WTC11 (cell line): ENCODE measurements at regions not wholly inside any gene's neighbourhood (a gene's known extent, or its start where the extent isn't known, plus 50 kb on each side); places are given as distances from the start of the nearest gene placed in this dataset.

ENCODE experiments used
- ATAC-seq: fragments of 200-7000 bp; cut with Tn5 transposase; 2 replicates; pipeline ENCODE4 v1.10.0; 2021; ENCODE audit warnings: mild to moderate bottlenecking, moderate library complexity
- CTCF ChIA-PET: fragments of 300-600 bp; sonication (Branson Sonifier 250); formaldehyde crosslinking; loops from one replicate; lab custom pipeline; 2021; ENCODE audit warnings: antibody characterized with exemption; lab: Charles Lee
- POLR2A ChIA-PET: fragments of 350-600 bp; sonication (Branson Sonifier 250); formaldehyde crosslinking; loops from one replicate; lab custom pipeline; 2021; ENCODE audit warnings: antibody characterized with exemption; lab: Charles Lee
- DNase-seq: peaks from one replicate; pipeline ENCODE4 v3.0.0; 2021; ENCODE audit warnings: low spot score
- H3K27ac Mint-ChIP-seq: 2 replicates; pipeline ENCODE4 v1.8.0; 2021; ENCODE audit warnings: mixed read lengths
- H3K27me3 Mint-ChIP-seq: 2 replicates; pipeline ENCODE4 v1.8.0; 2021; ENCODE audit warnings: low read depth, mild to moderate bottlenecking, moderate library complexity, mixed read lengths
- H3K36me3 Mint-ChIP-seq: 2 replicates; pipeline ENCODE4 v1.8.0; 2021; ENCODE audit warnings: mixed read lengths
- H3K4me1 Mint-ChIP-seq: 2 replicates; pipeline ENCODE4 v1.8.0; 2022; ENCODE audit warnings: mixed read lengths
- H3K4me3 Mint-ChIP-seq: 2 replicates; pipeline ENCODE4 v1.8.0; 2021; ENCODE audit warnings: mild to moderate bottlenecking, moderate library complexity, mixed read lengths
- H3K9me3 Mint-ChIP-seq: 2 replicates; pipeline ENCODE4 v1.8.0; 2021; ENCODE audit warnings: mixed read lengths
- ARID4B ChIP-seq: sonication (generic); formaldehyde crosslinking; IDR thresholded peaks from 2 replicates; pipeline ENCODE4 v1.8.0; 2023; ENCODE audit warnings: missing genetic modification reagents, mild to moderate bottlenecking, borderline replicate concordance
- ATF2 ChIP-seq: sonication (generic); formaldehyde crosslinking; IDR thresholded peaks from 2 replicates; pipeline ENCODE4 v1.8.1; 2022; ENCODE audit warnings: low read depth, missing genetic modification reagents, borderline replicate concordance
- CBFB ChIP-seq: sonication (generic); formaldehyde crosslinking; IDR thresholded peaks from 2 replicates; pipeline ENCODE4 v1.8.1; 2022; ENCODE audit warnings: mild to moderate bottlenecking, low read depth, missing genetic modification reagents
- CDX4 ChIP-seq: fragments of 250-450 bp; sonication (Bioruptor Pico); IDR thresholded peaks from 2 replicates; pipeline ENCODE4 v1.9.0; 2021; ENCODE audit warnings: moderate library complexity, mild to moderate bottlenecking, inconsistent platforms, borderline replicate concordance
- E2F4 ChIP-seq: sonication (generic); formaldehyde crosslinking; IDR thresholded peaks from 2 replicates; pipeline ENCODE4 v1.8.1; 2022; ENCODE audit warnings: low read depth, mild to moderate bottlenecking, moderate library complexity, missing genetic modification reagents, borderline replicate concordance
- FOXJ3 ChIP-seq: sonication (generic); formaldehyde crosslinking; IDR thresholded peaks from 2 replicates; pipeline ENCODE4 v1.9.0; 2021; ENCODE audit warnings: missing genetic modification reagents, mild to moderate bottlenecking, borderline replicate concordance
- GABPB1 ChIP-seq: sonication (generic); formaldehyde crosslinking; IDR thresholded peaks from 2 replicates; pipeline ENCODE4 v1.8.1; 2023; ENCODE audit warnings: mild to moderate bottlenecking, missing genetic modification reagents
- GRHL2 ChIP-seq: fragments of 250-450 bp; sonication (Bioruptor Pico); IDR thresholded peaks from 2 replicates; pipeline ENCODE4 v1.8.0; 2022; ENCODE audit warnings: mild to moderate bottlenecking, moderate library complexity; ENCODE audit not compliant: insufficient replicate concordance, severe bottlenecking
- HMGA2 ChIP-seq: fragments of 250-450 bp; sonication (Bioruptor Pico); IDR thresholded peaks from 2 replicates; pipeline ENCODE4 v1.4.0; 2021; ENCODE audit warnings: mild to moderate bottlenecking, moderate library complexity
- JAZF1 ChIP-seq: fragments of 250-450 bp; sonication (Bioruptor Pico); IDR thresholded peaks from 2 replicates; pipeline ENCODE4 v1.9.0; 2021; ENCODE audit warnings: moderate library complexity, mild to moderate bottlenecking, inconsistent platforms
- MYBL2 ChIP-seq: sonication (generic); formaldehyde crosslinking; IDR thresholded peaks from 2 replicates; pipeline ENCODE4 v1.8.1; 2023; ENCODE audit warnings: mild to moderate bottlenecking, moderate library complexity, missing genetic modification reagents
- NR1H2 ChIP-seq: sonication (generic); formaldehyde crosslinking; IDR thresholded peaks from 2 replicates; pipeline ENCODE4 v1.9.0; 2021; ENCODE audit warnings: mild to moderate bottlenecking, moderate library complexity, missing genetic modification reagents
- NR3C1 ChIP-seq: sonication (generic); formaldehyde crosslinking; conservative IDR thresholded peaks from 2 replicates; pipeline ENCODE4 v1.8.1; 2023; ENCODE audit warnings: low read depth, mild to moderate bottlenecking, missing genetic modification reagents
- PREB ChIP-seq: sonication (generic); formaldehyde crosslinking; IDR thresholded peaks from 2 replicates; pipeline ENCODE4 v1.8.1; 2022; ENCODE audit warnings: mild to moderate bottlenecking, missing genetic modification reagents, moderate library complexity, borderline replicate concordance
- PRRX2 ChIP-seq: fragments of 250-450 bp; sonication (Bioruptor Pico); IDR thresholded peaks from 2 replicates; pipeline ENCODE4 v1.8.0; 2021; ENCODE audit warnings: mild to moderate bottlenecking
- RORB ChIP-seq: fragments of 250-450 bp; sonication (Bioruptor Pico); IDR thresholded peaks from 2 replicates; pipeline ENCODE4 v1.9.0; 2021; ENCODE audit warnings: mild to moderate bottlenecking
- SMAD4 ChIP-seq: sonication (generic); formaldehyde crosslinking; IDR thresholded peaks from 2 replicates; pipeline ENCODE4 v1.8.0; 2022; ENCODE audit warnings: mild to moderate bottlenecking, missing genetic modification reagents
- TEAD1 ChIP-seq: sonication (generic); formaldehyde crosslinking; IDR thresholded peaks from 2 replicates; pipeline ENCODE4 v1.8.0; 2022; ENCODE audit warnings: mild to moderate bottlenecking, missing genetic modification reagents
- TP53 ChIP-seq: sonication (generic); formaldehyde crosslinking; IDR thresholded peaks from 2 replicates; pipeline ENCODE4 v1.8.1; 2023; ENCODE audit warnings: mild to moderate bottlenecking, missing genetic modification reagents
- ZNF219 ChIP-seq: sonication (generic); formaldehyde crosslinking; IDR thresholded peaks from 2 replicates; pipeline ENCODE4 v1.8.0; 2023; ENCODE audit warnings: missing genetic modification reagents, mild to moderate bottlenecking, borderline replicate concordance
- ZNF317 ChIP-seq: sonication (generic); formaldehyde crosslinking; IDR thresholded peaks from 2 replicates; pipeline ENCODE4 v1.8.1; 2023; ENCODE audit warnings: low read depth, mild to moderate bottlenecking, moderate library complexity, missing genetic modification reagents, borderline replicate concordance
- ZNF512 ChIP-seq: sonication (generic); formaldehyde crosslinking; IDR thresholded peaks from 2 replicates; pipeline ENCODE4 v1.8.1; 2022; ENCODE audit warnings: missing genetic modification reagents, borderline replicate concordance

GRCh38 chr5:84817953-84818352 is 433.3 kb upstream of the EDIL3 start:
- no peak overlapping the region for H3K4me3 Mint-ChIP-seq
- POLR2A ChIA-PET, result no interaction called here
- TF ChIP-seq ARID4B, result no peak
- TF ChIP-seq FOXJ3 (CRISPR knock-in tag), result no peak
- TF ChIP-seq JAZF1 (CRISPR knock-in tag), result no peak
- TF ChIP-seq E2F4 (CRISPR knock-in tag), result no peak
- no peak for TF ChIP-seq RORB (CRISPR knock-in tag)
- TF ChIP-seq MYBL2, result no peak
- no peak for TF ChIP-seq PRRX2 (CRISPR knock-in tag)
- no peak for TF ChIP-seq SMAD4 (CRISPR knock-in tag)
- TF ChIP-seq CBFB (CRISPR knock-in tag), result no peak
- TF ChIP-seq, all 79 proteins: peak for 0
- no peaks in the 10 kb centered on the region for H3K36me3 Mint-ChIP-seq
- no peak for ATAC-seq
- H3K9me3 Mint-ChIP-seq, result peaks cover 4% of the 10 kb centered on the region
- peaks cover 15% of the 10 kb centered on the region for H3K4me1 Mint-ChIP-seq
- H3K27ac Mint-ChIP-seq, result no peak overlapping the region
- H3K27me3 Mint-ChIP-seq, result no peaks in the 10 kb centered on the region; the same call in 1 of the 2 replicates
- DNase-seq, result no peak
- CTCF ChIA-PET, result no interaction called here

- CTCF ChIA-PET, result interaction anchor here (1.1 kb wide), 1 partner anchor 890 kb away, joined by 3 read pairs; no protein-coding TSS in a partner anchor
- H3K27ac Mint-ChIP-seq, result no peak overlapping the region
- peaks cover 3% of the 10 kb centered on the region for H3K36me3 Mint-ChIP-seq
- POLR2A ChIA-PET, result no interaction called here
- H3K9me3 Mint-ChIP-seq, result peaks cover 14% of the 10 kb centered on the region
- TF ChIP-seq ZNF219 (no peak), NR3C1 (CRISPR knock-in tag) (no peak), RORB (CRISPR knock-in tag) (no peak), ZNF512 (CRISPR knock-in tag) (no peak), GABPB1 (CRISPR knock-in tag) (no peak), HMGA2 (no peak), PREB (CRISPR knock-in tag) (no peak), ATF2 (CRISPR knock-in tag) (no peak), GRHL2 (CRISPR knock-in tag) (no peak), NR1H2 (no peak), TEAD1 (no peak), CDX4 (CRISPR knock-in tag) (no peak), TP53 (CRISPR knock-in tag) (no peak), CBFB (CRISPR knock-in tag) (no peak), ZNF317 (no peak)
- no peaks in the 10 kb centered on the region; the same call in 1 of the 2 replicates for H3K27me3 Mint-ChIP-seq
- DNase-seq (no peak), ATAC-seq (no peak)
- peaks cover 10% of the 10 kb centered on the region for H3K4me1 Mint-ChIP-seq
- no peak overlapping the region for H3K4me3 Mint-ChIP-seq
Observed at GRCh38 chr5:84816746-84817547, 432.3 kb upstream of the EDIL3 start.
